ENCODE measurements at regions not wholly inside any gene's neighbourhood (a gene's known extent, or its start where the extent isn't known, plus 50 kb on each side); places are given as distances from the start of the nearest gene placed in this dataset.
"Not testable (repeated sequence)": the region's sequence is repeated elsewhere in the genome, so short reads cannot be mapped to it uniquely, and the experiment has no call there.

DNA sequence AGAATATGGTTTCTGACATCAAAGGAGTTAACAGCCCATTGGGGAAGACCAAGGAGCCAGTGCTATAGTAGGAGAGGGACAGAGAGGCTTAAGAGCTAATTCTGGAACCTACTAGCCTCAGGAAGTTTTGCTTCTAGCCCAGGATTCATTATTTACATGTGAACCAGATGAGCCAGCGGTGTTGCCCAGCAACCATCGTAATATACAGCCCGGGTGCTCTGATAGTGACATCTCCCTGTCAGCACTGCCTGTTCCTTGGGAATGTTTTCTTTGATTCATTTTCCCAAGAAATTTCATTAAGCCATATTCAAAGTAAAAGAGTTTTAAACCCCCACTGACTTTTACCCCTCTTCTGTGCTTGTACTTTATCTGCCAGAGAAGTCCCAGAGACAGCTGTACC, 217.4 kb upstream of the ADAMTSL1 start:
- DNase-seq (ENCODE audit: low read depth in 3 of 3, low spot score in 2 of 3), result no peak

DNA sequence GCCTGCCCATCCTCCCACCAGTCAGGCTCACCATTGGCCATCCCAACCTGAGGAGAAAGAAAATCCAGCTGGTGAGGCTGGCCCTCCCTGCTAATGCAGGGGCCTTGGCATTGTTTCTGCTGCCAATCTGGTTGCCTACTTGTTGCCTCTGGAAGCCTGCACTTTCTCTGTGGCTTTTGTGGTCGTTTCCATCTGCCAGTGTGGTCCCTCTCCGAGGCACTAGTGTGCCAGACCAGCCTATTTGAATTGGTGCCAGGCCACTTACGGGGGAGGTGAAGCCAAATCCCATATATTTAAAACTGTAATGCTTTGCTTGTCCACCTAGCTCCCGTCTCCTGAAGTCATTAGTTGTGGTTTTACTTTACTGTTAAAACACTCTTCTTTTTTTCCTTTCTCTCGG, 213.4 kb upstream of the ADAMTSL1 start:
- no peak for DNase-seq (ENCODE audit: low read depth in 3 of 3, low spot score in 2 of 3)

DNA sequence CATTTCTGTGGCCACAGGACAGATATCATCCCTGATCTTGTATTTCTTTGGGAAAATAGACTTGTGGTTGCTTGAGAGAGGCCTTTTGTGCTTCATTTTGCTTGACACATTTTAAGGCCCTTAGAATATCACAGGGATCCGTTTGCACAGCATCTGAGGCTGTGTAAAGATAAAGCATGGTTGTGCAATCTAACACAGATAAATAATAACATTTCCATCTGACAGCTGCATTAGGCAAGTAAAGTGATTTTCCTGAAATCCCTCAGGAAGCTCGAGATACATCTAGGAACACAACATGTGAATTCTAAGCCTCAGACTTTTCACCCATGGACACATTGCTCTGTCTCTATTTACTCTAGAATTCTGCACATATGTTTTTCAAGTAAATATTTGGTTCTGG, 212.8 kb upstream of the ADAMTSL1 start:
- no peak for DNase-seq (ENCODE audit: low read depth in 3 of 3, low spot score in 2 of 3)

DNA sequence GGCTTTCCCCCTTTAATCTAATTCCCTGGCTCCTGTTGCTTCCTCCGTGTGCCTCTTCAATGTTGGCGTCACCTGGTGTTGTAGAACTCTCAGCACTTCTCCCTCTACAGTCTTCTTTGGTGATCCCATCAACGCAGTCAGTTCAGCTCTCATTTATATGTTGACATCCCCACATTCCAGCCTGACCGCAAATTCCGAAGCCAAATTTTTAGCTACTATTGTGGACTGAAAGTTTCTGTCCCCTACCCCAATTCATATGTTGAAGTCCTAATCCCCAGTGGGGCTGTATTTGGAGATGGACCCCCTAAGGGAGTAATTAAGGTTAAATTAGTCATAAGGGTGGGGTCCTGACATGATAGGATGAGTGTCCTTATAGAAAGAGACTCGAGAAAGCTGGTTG, 210.6 kb upstream of the ADAMTSL1 start:
- no peak for DNase-seq (ENCODE audit: low read depth in 3 of 3, low spot score in 2 of 3)

DNA sequence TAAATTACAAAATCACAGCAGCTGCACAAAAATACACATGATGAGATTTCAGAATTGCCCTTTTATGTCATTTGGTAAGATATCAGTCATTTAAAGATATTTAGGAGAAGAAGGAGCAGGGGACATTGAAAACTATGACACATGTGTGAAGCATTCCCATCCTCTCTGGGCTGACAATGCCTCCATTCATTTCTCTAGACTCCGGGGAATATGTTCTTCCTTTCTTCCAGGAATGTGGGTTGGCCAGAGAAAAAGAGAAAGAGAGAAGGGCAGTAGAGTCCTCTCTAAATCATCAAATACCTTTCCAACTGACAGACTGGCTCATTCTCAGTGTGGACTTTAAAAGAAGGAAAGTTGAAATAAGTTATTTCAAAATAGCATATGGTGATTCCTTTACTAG, 205.6 kb upstream of the ADAMTSL1 start:
- no peak for DNase-seq (ENCODE audit: low read depth in 3 of 3, low spot score in 2 of 3)

DNA sequence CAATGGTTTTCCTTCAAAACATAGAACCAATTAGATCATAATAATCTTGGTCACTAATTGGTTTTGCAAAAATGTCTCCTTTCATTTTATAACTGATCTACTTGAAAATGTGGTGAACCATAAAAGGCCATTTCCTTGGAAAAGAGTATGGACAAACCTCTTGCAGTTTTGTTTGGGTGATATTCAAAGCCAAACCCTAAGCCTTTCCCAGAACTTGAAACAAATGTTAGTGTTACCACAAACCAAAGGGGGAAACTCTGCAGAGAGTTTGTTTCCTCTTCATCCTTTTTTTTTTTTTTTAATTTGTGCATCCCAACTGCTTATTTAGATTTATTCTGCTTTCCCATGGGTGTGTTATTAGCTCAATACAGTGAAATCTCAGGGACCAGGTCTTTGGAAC, 204.4 kb upstream of the ADAMTSL1 start:
- no peak for DNase-seq (ENCODE audit: low read depth in 3 of 3, low spot score in 2 of 3)

DNA sequence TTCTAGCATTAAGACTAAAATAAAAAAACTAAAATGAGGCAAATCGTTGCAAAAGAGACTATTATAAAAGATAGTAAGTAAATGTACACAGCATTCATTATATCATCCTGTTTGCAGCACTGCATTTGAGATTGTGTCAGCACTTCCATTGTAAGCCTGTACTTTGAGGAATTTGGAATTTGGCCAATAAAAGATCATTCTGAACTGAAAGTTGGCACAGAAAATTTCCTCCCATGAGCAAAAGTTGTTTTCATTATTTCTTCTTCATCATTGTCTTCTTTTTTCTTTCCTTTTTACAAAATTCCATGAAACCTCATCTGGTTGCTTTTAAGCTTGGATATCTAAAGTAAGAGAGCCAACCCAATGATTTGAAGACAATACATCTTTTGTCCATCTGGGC, 199.3 kb upstream of the ADAMTSL1 start:
- no peak for DNase-seq (ENCODE audit: low read depth in 3 of 3, low spot score in 2 of 3)

DNA sequence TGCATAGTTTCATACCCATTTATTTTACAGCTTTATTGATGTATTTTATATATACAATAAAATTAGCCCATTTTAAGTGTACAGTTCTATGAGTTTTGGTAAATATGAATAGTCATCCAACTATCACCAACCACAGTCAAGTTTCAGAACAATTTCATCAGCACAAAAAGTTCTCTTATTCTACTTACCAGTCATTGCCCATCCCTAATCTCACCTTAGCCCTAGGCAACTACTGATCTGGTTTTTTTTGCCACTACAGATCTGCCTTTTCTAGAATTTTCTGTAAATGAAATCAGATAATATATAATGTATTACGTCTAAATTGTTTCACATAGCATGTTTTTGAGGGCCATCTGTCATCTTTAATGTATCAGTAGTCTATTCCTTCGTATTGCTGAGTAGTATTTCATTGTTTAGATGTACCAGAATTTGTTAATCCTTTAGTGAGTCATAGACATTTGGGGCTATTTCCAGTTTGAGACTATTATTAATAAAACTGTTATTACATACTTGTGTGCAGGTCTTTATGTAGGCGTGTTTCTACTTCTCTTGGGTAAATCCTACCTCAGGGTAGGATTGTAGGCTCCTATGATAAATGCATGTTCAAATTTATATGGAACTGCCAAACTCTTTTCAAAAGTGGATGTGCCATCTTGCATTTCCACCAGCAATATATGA, 198.5 kb upstream of the ADAMTSL1 start:
- DNase-seq (ENCODE audit: low read depth in 3 of 3, low spot score in 2 of 3), result no peak

DNA sequence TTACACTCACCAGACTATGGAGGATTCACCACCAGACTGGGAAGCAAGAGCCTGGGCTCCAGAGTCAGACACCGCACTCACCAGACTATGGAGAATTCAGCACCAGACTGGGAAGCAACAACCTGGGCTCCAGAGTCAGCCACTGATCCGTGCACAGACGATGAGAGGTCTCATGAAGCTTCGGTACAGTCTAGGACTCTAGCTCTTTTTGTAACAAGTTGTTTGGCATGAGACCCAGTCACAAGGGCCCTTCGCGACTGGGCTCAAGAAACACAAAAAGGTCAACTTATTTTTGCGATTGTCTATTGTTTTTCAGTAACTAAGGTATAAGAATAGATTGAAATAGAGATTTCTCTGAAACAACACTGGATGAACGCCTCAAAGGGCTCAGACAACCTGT, 192.7 kb upstream of the ADAMTSL1 start:
- no peak for DNase-seq (ENCODE audit: low read depth in 3 of 3, low spot score in 2 of 3)

DNA sequence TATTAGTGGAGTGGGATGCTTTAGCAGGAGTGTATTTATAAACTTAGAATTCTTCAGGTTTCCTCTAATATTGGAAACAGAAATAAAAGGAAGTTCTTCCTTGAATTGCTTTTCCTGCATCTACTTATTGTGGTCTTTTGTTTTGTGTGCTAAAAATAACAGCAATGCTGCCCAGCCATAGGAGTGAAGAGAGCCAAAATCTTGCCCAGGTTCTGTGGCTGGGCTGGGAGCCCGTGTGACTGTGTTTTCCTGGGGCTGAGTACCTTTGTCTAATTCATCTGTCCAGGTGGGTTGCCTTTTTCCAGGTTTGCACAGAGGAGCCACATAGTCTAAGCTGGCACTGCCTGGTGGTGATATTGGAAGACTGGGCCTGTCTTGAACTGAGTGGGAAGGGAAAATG, 179.7 kb upstream of the ADAMTSL1 start:
- DNase-seq (ENCODE audit: low read depth in 3 of 3, low spot score in 2 of 3), result no peak

DNA sequence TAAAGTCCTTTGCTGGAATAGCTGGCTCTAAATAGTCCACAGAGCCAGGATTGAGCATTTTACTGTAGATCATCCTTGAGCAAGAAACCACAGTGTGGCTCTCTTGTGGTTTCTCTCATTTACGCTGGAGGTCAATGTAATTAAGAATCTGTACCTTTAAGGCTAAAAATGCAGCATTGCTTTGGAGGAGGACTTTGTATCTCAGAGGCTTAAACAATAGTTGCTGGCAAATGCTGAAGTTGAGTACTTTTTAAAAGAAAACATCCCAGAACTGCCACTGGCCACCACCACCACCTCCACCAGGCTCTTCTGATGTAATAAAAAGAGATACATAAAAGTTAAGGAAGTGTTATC, 177.3 kb upstream of the ADAMTSL1 start:
- no peak for DNase-seq (ENCODE audit: low read depth in 3 of 3, low spot score in 2 of 3)

DNA sequence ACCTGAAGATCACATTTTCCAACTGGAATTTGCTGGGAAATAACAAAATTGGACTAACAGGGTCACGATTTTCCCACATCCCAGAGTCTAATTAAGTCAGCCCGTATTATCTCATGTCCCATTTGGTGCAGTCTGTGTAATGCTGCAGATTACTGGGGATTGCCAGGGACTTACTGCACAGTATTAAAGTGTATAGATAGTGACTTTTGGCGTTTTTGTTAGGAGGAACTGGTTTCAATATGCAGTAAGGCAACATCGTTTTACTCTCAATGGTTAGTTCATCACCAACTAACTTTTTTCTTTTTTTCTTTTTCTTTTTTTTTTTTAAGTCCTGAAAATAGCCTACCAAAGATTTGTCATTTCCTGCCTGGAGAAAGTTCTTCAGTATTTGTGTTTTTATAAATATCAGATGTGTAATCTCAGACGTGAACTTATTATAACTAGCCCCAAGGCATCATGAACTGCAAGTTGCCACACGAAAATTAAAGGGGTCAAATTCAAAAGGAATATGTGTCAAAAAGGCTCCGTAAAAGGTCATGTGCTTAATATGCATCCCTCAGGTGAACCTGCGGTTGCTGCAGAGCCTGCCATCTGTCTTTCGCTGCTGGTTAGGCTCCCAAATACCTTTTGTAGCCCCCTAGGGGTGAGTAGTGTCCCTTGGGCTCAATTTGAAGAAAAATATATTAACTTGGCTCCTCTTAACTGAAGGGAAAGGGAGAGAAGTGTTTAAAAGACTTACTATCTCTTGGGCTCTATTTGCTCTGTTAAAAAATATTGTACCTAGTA, 176.7 kb upstream of the ADAMTSL1 start:
- no peak for DNase-seq (ENCODE audit: low read depth in 3 of 3, low spot score in 2 of 3)

DNA sequence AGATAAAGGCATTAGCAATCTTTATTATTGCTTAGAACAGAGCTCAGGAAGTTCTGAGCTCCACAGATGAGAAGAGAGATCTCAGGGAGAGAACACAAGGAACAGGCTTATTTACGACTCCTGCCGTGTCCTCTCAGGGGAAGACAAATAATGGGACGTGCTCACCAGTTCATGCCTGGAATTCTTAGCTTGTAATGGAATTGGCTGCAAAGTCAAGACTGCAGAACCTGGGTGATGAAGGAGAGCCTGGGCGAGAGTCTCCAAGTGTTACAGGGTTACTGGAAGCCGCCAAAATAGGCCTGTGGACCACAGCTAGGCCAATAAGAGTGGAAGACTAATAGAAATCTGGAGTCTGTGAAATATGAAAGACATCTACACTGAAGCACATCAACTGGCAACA, 174.5 kb upstream of the ADAMTSL1 start:
- no peak for DNase-seq (ENCODE audit: low read depth in 3 of 3, low spot score in 2 of 3)

DNA sequence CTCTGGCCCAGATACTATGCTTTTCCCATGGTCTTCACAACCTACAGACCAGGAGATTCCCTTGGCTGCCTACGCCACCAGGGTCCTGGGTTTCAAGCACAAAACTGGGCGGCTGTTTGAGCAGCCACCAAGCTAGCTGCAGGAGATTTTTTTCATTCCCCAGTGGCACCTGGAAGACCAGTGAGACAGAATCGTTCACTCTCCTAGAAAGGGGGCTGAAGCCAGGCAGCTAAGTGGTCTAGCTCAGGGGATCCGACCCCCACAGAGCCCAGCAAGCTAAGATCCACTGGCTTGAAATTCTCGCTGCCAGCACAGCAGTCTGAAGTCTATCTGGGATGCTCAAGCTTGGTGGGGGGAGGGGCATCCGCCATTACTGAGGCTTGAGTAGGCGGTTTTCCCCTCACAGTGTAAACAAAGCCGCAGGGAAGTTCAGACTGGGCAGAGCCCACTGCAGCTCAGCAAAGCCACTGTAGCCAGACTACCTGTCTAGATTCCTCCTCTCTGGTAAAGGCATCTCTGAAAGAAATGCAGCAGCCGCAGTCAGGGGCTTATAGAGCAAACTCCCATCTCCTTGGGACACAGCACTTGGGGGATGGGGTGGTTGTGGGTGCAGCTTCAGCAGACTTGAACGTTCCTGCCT, 168.7 kb upstream of the ADAMTSL1 start:
- not testable (repeated sequence) for DNase-seq (ENCODE audit: low read depth in 3 of 3, low spot score in 2 of 3)

DNA sequence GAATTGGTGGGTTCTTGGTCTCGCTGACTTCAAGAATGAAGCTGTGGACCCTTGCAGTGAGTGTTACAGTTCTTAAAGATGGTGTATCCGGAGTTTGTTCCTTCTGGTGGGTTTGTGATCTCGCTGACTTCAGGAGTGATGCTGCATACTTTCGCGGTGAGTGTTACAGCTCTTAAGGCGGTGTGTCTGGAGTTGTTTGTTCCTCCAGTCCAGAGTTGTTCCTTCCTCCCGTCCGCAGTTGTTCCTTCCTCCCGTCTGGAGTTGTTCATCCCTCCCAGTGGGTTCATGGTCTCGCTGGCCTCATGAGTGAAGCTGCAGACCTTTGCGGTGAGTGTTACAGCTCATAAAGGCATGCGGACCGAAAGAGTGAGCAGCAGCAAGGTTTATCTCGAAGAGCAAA, 159.6 kb upstream of the ADAMTSL1 start:
- DNase-seq (ENCODE audit: low read depth in 3 of 3, low spot score in 2 of 3), result no peak

DNA sequence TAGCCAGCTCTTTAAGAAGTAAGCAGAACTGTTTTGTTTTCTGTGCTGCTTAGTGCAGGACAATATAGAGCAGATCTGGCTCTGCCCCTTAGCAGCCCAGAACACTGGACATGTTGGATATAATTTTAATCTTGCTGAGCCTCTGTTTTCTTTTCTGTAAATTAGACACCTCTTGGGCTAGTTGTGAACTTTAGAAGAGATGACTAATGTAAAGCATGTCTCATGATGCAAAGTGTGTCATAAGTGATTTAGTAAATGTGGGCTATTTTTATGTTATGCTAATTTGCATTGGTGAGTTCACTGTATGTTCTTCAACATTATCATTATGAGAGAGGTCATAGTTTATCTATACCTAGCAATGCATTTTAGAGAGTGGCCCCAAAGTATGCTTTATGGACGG, 156.1 kb upstream of the ADAMTSL1 start:
- DNase-seq (ENCODE audit: low read depth in 3 of 3, low spot score in 2 of 3), result no peak

DNA sequence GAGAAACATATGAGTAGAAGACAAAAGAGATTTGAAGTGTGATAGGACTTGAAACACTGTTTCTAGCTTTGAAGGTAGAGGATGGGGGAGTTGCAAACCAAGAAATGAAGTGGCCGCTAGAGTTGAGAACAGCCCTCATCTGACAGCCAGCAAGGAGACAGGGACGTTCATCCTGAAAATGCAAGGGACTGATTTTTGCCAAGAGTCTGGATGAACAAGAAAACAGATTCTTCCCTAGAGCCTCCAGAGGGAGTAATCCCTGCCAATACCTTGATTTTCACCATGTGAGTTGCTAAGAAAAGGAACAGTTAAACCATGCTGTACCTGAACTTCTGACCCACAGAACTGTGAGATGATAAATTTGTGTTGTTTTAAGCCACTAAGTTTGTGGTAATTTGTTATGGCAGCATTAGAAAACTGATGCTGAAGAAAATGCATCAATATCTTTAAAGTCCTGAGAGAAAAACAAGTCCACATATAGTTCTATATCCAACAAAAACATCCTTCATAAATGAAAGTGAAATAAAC, 154.0 kb upstream of the ADAMTSL1 start:
- DNase-seq (ENCODE audit: low read depth in 3 of 3, low spot score in 2 of 3), result no peak

DNA sequence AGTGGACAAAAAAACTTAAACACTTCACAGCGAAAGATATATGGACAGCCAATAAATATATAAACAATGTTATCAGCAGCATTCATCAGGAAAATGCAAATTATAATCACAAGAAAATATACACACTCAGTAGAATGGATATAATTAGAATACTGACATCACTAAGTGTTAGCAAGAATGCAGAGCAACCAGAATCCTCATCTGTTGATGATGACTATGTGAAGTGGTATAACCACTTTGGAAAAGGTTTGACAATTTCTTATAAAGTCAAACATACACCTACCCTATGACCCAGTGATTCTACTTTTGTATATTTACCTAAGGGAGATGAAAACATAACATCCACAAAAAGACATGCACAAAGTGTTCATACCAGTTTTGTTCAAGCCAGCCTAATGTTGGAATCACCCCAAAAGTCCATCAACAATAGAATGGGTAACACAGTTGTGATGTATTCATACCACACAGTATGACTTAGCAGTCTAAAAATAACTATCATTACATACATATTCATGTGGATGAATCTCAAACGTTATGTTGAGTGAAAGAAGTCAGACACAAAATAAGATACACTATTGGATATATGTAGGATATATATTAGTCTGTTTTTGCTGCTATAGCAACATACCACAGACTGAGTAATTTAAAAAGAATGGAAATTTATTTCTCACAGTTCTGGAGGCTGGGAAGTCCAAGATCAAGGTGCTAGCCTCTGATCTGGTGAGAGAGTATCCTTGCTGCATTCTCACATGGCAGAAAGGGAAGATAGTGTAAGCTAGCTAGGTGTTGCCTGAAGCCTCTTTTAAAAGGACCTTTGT, 148.8 kb upstream of the ADAMTSL1 start:
- DNase-seq (ENCODE audit: low read depth in 3 of 3, low spot score in 2 of 3), result no peak

DNA sequence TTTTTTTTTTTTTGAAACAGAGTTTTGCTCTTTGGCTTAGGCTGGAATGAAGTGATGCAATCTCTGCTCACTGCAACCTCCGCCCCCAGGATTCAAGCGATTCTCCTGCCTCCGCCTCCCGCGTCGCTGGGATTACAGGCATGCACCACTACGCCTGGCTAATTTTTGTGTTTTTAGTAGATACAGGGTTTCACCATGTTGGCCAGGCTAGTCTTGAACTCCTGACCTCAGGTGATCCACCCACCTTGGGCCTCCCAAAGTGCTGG, 148.3 kb upstream of the ADAMTSL1 start:
- not testable (repeated sequence) for DNase-seq (ENCODE audit: low read depth in 3 of 3, low spot score in 2 of 3)

DNA sequence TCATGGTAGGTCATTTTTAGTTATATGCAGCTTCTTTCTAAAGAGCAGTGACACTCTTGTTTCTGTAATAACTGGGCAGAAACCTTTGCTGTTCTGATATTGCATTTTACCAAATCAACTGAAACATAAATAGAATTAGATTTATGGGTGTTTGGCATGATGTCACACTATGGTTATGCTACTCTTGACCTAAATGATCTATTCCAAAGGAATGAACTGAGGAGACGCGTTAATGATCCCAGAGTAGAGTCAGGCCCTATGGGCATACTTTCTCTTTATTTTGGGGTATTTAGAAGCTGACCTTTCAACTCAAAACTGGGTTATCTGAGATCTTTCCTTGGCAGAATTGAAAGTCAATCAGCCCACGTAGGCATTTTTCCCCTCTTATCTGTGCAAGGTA, 146.8 kb upstream of the ADAMTSL1 start:
- DNase-seq (ENCODE audit: low read depth in 3 of 3, low spot score in 2 of 3), result no peak

All from right renal cortex interstitium (tissue), 3 donors.